Upper lobe of left lung (tissue), 6 donors: ENCODE measurements at regions not wholly inside any gene's neighbourhood (a gene's known extent, or its start where the extent isn't known, plus 50 kb on each side); places are given as distances from the start of the nearest gene placed in this dataset.

Experiments
- ATAC-seq, 2 donors: fragments of 200-7000 bp; cut with Tn5 transposase; one replicate each; pipeline ENCODE4 v1.9.1; 2022; ENCODE audit warnings: mild to moderate bottlenecking in 2 of 2, moderate library complexity in 2 of 2; ENCODE audit not compliant: low FRiP score in 2 of 2
- DNase-seq, 2 donors: peaks; one replicate each; pipeline ENCODE4 v3.0.0-alpha.2; 2019 to 2020
- H3K27ac ChIP-seq, 4 donors: fragments of 200-600 bp; sonication (generic); one replicate each; pipeline ENCODE4 v1.5.1; 2016 to 2019
- H3K27me3 ChIP-seq, 4 donors: fragments of 200-600 bp; sonication (generic); one replicate each; pipeline ENCODE4 v1.5.1; 2017 to 2019
- H3K36me3 ChIP-seq, 4 donors: fragments of 200-600 bp; sonication (generic); one replicate each; pipeline ENCODE4 v1.5.1; 2016 to 2019
- H3K4me1 ChIP-seq, 4 donors: fragments of 200-600 bp; sonication (generic); one replicate each; pipeline ENCODE4 v1.5.1; 2018 to 2019
- H3K4me3 ChIP-seq, 4 donors: fragments of 200-600 bp; sonication (generic); one replicate each; pipeline ENCODE4 v1.5.1; 2017 to 2019; ENCODE audit warnings: mild to moderate bottlenecking in 2 of 4, moderate library complexity in 1 of 4
- H3K9me3 ChIP-seq, 4 donors: fragments of 200-600 bp; sonication (generic); one replicate each; pipeline ENCODE4 v1.5.1; 2018 to 2019
- EP300 ChIP-seq, 4 donors: sonication (generic); formaldehyde crosslinking; IDR thresholded peaks; one replicate each; pipeline ENCODE4 v1.5.1; 2017; ENCODE audit warnings: antibody characterized with exemption in 4 of 4, control low read depth in 2 of 4
- POLR2A ChIP-seq, 4 donors: fragments of 450-650 bp; IDR thresholded peaks; one replicate each; pipeline ENCODE4 v1.5.1; 2016 to 2017; ENCODE audit warnings: antibody characterized with exemption in 4 of 4, mild to moderate bottlenecking in 2 of 4
- POLR2AphosphoS5 ChIP-seq, 2 donors: sonication (generic); formaldehyde crosslinking; IDR thresholded peaks; one replicate each; pipeline ENCODE4 v1.5.1; 2017; ENCODE audit warnings: antibody characterized with exemption in 2 of 2
- WGBS, 2 donors: methylation state at CpG; one replicate each; pipeline ENCODE4 v1.1.5; 2017 to 2018; 5-methylcytosine and 5-hydroxymethylcytosine counted together
- TF ChIP-seq, protein P1 (sequence below), 6 experiments: fragments of 450-650 bp in 4 of 6; fragments of 200-600 bp in 2 of 6; sonication (generic) in 2 of 6; IDR thresholded peaks; one replicate each; pipeline ENCODE4 v1.5.1; 2016 to 2019; ENCODE audit warnings: antibody characterized with exemption in 6 of 6
- donor health status: DM: no; HTN: no; CAD: no; lungs with moderate emphysema.
- donor health status: DM: no; HTN: yes; CAD: no; lungs with severe emphysema.

DNA sequence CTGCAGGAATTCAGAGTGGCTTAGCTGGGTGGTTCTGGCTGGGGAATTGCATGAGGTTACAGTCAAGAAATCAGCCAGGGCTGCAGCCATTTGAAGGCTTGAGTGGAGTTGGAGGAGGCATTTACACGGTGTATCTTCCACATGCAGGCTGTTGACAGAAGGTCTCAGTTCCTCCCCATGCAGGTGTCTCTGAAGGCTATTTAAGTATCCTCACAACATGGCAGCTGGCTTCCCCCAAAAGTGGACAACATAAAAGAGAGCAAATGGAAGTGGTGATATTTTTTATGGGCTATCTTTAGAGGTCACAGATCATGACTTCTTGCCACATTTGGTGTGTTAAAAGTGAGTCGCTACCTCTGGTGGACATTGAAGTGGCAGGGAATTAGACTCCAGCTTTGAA is 60.1 kb upstream of the SPRED1 start:
- no peaks in the 10 kb centered on the region for H3K9me3 ChIP-seq
- DNase-seq (no peak), ATAC-seq (no peak)
- H3K27ac ChIP-seq: no peak overlapping the region
- no peaks in the 10 kb centered on the region for H3K27me3 ChIP-seq
- H3K36me3 ChIP-seq: no peaks in the 10 kb centered on the region
- 79 to 95% methylated on average over 2 of the region's 2 CpGs for WGBS, 2 donors
- H3K4me3 ChIP-seq: no peak overlapping the region
- H3K4me1 ChIP-seq: no peaks in the 10 kb centered on the region
- TF ChIP-seq, protein P1, sequence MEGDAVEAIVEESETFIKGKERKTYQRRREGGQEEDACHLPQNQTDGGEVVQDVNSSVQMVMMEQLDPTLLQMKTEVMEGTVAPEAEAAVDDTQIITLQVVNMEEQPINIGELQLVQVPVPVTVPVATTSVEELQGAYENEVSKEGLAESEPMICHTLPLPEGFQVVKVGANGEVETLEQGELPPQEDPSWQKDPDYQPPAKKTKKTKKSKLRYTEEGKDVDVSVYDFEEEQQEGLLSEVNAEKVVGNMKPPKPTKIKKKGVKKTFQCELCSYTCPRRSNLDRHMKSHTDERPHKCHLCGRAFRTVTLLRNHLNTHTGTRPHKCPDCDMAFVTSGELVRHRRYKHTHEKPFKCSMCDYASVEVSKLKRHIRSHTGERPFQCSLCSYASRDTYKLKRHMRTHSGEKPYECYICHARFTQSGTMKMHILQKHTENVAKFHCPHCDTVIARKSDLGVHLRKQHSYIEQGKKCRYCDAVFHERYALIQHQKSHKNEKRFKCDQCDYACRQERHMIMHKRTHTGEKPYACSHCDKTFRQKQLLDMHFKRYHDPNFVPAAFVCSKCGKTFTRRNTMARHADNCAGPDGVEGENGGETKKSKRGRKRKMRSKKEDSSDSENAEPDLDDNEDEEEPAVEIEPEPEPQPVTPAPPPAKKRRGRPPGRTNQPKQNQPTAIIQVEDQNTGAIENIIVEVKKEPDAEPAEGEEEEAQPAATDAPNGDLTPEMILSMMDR (IDR thresholded peaks at IDR 0.05): no peak
- TF ChIP-seq EP300 (IDR thresholded peaks at IDR 0.05) (no peak), POLR2A (IDR thresholded peaks at IDR 0.05) (no peak), POLR2AphosphoS5 (IDR thresholded peaks at IDR 0.05) (no peak)

GRCh38 chr15:38193496-38193895 is 59.1 kb upstream of the SPRED1 start:
- no peaks in the 10 kb centered on the region for H3K36me3 ChIP-seq
- WGBS, 2 donors: 72 to 79% methylated on average over 1 of the region's 1 CpG
- no peak for ATAC-seq

GRCh38 chr15:38195191-38195901 is 57.3 kb upstream of the SPRED1 start:
- WGBS, 2 donors: 82 to 88% methylated on average over 5 of the region's 5 CpGs
- TF ChIP-seq EP300 (IDR thresholded peaks at IDR 0.05): no peak
- no peak for TF ChIP-seq POLR2AphosphoS5 (IDR thresholded peaks at IDR 0.05)
- TF ChIP-seq, protein P1 (IDR thresholded peaks at IDR 0.05): no peak
- no peak for TF ChIP-seq POLR2A (IDR thresholded peaks at IDR 0.05)
- ATAC-seq: no peak

More at GRCh38 chr15:38193496-38193895, 59.1 kb upstream of the SPRED1 start:
- Histone ChIP-seq H3K4me1 (no peaks in the 10 kb centered on the region), H3K9me3 (no peaks in the 10 kb centered on the region), H3K27ac (no peak overlapping the region), H3K27me3 (no peaks in the 10 kb centered on the region), H3K4me3 (no peak overlapping the region)
- DNase-seq: no peak
- TF ChIP-seq POLR2A (IDR thresholded peaks at IDR 0.05) (no peak), POLR2AphosphoS5 (IDR thresholded peaks at IDR 0.05) (no peak), EP300 (IDR thresholded peaks at IDR 0.05) (no peak)
- TF ChIP-seq, protein P1 (IDR thresholded peaks at IDR 0.05): no peak

DNA sequence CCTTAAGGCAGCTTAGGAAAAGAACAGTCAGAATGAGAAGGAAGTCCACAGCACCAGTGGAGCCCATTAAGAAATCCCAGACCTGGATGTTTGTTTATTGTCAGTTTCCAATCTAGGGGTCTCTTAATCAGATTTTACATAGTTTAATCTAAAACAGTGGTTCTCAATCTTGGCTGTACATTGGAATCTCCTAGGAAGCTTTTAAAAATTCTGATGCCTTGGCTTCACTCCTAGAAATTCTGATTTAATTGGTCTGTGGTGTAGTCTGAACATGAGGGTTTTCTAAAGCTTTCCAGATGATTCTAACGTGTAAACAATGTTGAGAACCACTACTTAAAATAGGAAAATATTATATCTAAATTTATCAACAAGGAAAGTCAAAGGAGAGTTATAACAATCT is 56.6 kb upstream of the SPRED1 start:
- H3K4me1 ChIP-seq: no peaks in the 10 kb centered on the region
- H3K4me3 ChIP-seq: no peak overlapping the region
- H3K27me3 ChIP-seq: no peaks in the 10 kb centered on the region
- DNase-seq: no peak
- ATAC-seq: no peak
- WGBS, 2 donors: 56 to 57% methylated on average over 1 of the region's 1 CpG
- H3K27ac ChIP-seq: no peak overlapping the region
- TF ChIP-seq, protein P1 (IDR thresholded peaks at IDR 0.05): no peak
- no peaks in the 10 kb centered on the region for H3K36me3 ChIP-seq
- no peaks in the 10 kb centered on the region for H3K9me3 ChIP-seq

More at GRCh38 chr15:38195191-38195901, 57.3 kb upstream of the SPRED1 start:
- H3K27me3 ChIP-seq: no peaks in the 10 kb centered on the region
- no peaks in the 10 kb centered on the region for H3K4me1 ChIP-seq
- H3K4me3 ChIP-seq: no peak overlapping the region
- H3K27ac ChIP-seq: no peak overlapping the region
- H3K9me3 ChIP-seq: no peaks in the 10 kb centered on the region
- DNase-seq: no peak
- H3K36me3 ChIP-seq: no peaks in the 10 kb centered on the region

- TF ChIP-seq POLR2AphosphoS5 (IDR thresholded peaks at IDR 0.05) (no peak), EP300 (IDR thresholded peaks at IDR 0.05) (no peak), POLR2A (IDR thresholded peaks at IDR 0.05) (no peak)
- TF ChIP-seq, protein P1 (IDR thresholded peaks at IDR 0.05): no peak
- Histone ChIP-seq H3K4me3 (no peak overlapping the region), H3K27ac (no peak overlapping the region), H3K4me1 (no peaks in the 10 kb centered on the region), H3K9me3 (no peaks in the 10 kb centered on the region), H3K36me3 (no peaks in the 10 kb centered on the region), H3K27me3 (no peaks in the 10 kb centered on the region)
- DNase-seq (no peak), ATAC-seq (no peak)
- 89% methylated on average over 4 of the region's 4 CpGs for WGBS, 2 donors
Observed at GRCh38 chr15:38197553-38197952, 55.1 kb upstream of the SPRED1 start.
